Lower leg skin (tissue), 3 donors: ENCODE measurements at regions not wholly inside any gene's neighbourhood (a gene's known extent, or its start where the extent isn't known, plus 50 kb on each side); places are given as distances from the start of the nearest gene placed in this dataset.

ENCODE experiments used
- CTCF ChIP-seq, 3 donors: fragments of 450-650 bp; IDR thresholded peaks; one replicate each; pipeline ENCODE4 v1.5.1; 2016; ENCODE audit warnings: antibody characterized with exemption in 3 of 3, mild to moderate bottlenecking in 3 of 3, moderate library complexity in 2 of 3
- POLR2A ChIP-seq, 2 donors: fragments of 450-650 bp; IDR thresholded peaks; one replicate each; pipeline ENCODE4 v1.6.1; 2016 to 2017; ENCODE audit warnings: antibody characterized with exemption in 2 of 2, mild to moderate bottlenecking in 1 of 2, moderate library complexity in 1 of 2

- TF ChIP-seq CTCF (IDR thresholded peaks at IDR 0.05) (no peak), POLR2A (IDR thresholded peaks at IDR 0.05) (no peak)
These were observed 1106.4 kb upstream of the CITED2 start for GRCh38 chr6:140480852-140481251.
